Spinal cord (tissue), 9 donors: ENCODE measurements at regions not wholly inside any gene's neighbourhood (a gene's known extent, or its start where the extent isn't known, plus 50 kb on each side); places are given as distances from the start of the nearest gene placed in this dataset.
A peak's percentile ranks its signal among the peaks of the same experiment; 100 is the strongest.

Source experiments
- DNase-seq, 6 donors: peaks; one replicate each; pipeline versions ENCODE4 v3.0.0 to v3.0.0-alpha.2; 2013 to 2015; ENCODE audit warnings: low spot score in 6 of 6, low read depth in 4 of 6
- H3K27ac ChIP-seq: one replicate; pipeline ENCODE4 v1.5.1; 2013; ENCODE audit warnings: low read depth, low read length, control low read depth
- H3K27me3 ChIP-seq: one replicate; pipeline ENCODE4 v1.6.1; 2013; ENCODE audit warnings: low read length; ENCODE audit not compliant: control insufficient read depth, insufficient read depth
- H3K36me3 ChIP-seq: one replicate; pipeline ENCODE4 v1.6.1; 2013; ENCODE audit warnings: low read length; ENCODE audit not compliant: control insufficient read depth, insufficient read depth
- H3K4me1 ChIP-seq: one replicate; pipeline ENCODE4 v1.6.1; 2013; ENCODE audit warnings: low read length; ENCODE audit not compliant: control insufficient read depth, insufficient read depth
- H3K4me3 ChIP-seq: one replicate; pipeline ENCODE4 v1.5.1; 2013; ENCODE audit warnings: low read depth, low read length, control low read depth
- H3K9me3 ChIP-seq: one replicate; pipeline ENCODE4 v1.6.1; 2013; ENCODE audit warnings: low read length; ENCODE audit not compliant: control insufficient read depth, insufficient read depth
- WGBS: methylation state at CpG from one replicate; pipeline ENCODE4 v1.1.5; 2013; ENCODE audit warnings: missing lambda C conversion rate; ENCODE audit not compliant: insufficient coverage; 5-methylcytosine and 5-hydroxymethylcytosine counted together
- donor health status: healthy.

- DNase-seq: no peak
- WGBS: 100% methylated on average over 1 of the region's 2 CpGs
- Histone ChIP-seq H3K4me3 (no peak overlapping the region), H3K27ac (no peak overlapping the region), H3K36me3 (no peaks in the 10 kb centered on the region), H3K27me3 (no peaks in the 10 kb centered on the region), H3K4me1 (no peaks in the 10 kb centered on the region), H3K9me3 (no peaks in the 10 kb centered on the region)
Observed at GRCh38 chr5:40312205-40312604, 367.5 kb upstream of the PTGER4 start.

DNA sequence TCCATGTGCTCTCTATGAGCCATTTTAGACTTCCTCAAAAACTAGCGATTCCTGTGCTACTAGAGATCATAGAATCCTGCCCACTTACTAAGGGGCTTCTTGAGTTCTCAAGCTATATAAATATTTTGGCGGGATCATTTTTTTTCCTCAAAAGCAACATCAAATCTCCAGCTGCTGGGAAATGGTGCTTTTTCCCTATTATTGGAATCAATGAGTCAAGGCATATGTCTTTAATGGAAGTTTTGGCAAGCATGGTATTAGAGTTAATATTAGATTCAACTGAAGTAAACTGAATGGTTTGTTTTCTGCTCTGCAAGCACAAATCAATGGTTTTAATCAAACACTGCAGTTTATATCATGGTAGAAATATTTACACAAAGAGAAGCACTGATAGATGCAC lies 369.9 kb upstream of the PTGER4 start:
- Histone ChIP-seq H3K27me3 (no peaks in the 10 kb centered on the region), H3K9me3 (no peaks in the 10 kb centered on the region), H3K36me3 (no peaks in the 10 kb centered on the region), H3K27ac (no peak overlapping the region), H3K4me1 (no peaks in the 10 kb centered on the region), H3K4me3 (no peak overlapping the region)
- WGBS: 100% methylated on average over 1 of the region's 2 CpGs
- DNase-seq: no peak

- no peaks in the 10 kb centered on the region for H3K9me3 ChIP-seq
- no peak for DNase-seq
- no peak overlapping the region for H3K27ac ChIP-seq
- no peaks in the 10 kb centered on the region for H3K36me3 ChIP-seq
- no peaks in the 10 kb centered on the region for H3K4me1 ChIP-seq
- no peaks in the 10 kb centered on the region for H3K27me3 ChIP-seq
- no peak overlapping the region for H3K4me3 ChIP-seq
Observed at GRCh38 chr5:40308867-40309266, 370.8 kb upstream of the PTGER4 start.

DNA sequence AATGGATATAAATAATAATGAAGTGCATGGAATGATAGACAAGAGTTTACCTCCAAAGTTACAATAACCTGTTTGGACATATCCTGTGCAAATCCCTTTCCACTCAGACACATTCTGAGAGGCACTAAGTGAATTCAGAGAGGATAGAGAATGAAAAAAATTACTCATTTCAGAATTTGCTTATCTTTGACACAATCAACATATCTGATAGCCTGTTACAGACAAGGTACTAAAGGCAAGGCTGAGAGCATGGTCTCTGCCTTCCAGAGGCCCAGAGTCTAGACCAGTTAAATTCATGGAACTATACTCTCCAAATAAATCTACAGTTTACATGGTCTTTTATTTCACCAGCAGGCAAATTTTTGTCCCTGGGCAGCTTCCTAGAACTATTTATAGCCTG lies 371.8 kb upstream of the PTGER4 start:
- Histone ChIP-seq H3K4me3 (no peak overlapping the region), H3K4me1 (no peaks in the 10 kb centered on the region), H3K27ac (no peak overlapping the region), H3K9me3 (no peaks in the 10 kb centered on the region), H3K27me3 (no peaks in the 10 kb centered on the region), H3K36me3 (no peaks in the 10 kb centered on the region)
- DNase-seq: no peak

DNA sequence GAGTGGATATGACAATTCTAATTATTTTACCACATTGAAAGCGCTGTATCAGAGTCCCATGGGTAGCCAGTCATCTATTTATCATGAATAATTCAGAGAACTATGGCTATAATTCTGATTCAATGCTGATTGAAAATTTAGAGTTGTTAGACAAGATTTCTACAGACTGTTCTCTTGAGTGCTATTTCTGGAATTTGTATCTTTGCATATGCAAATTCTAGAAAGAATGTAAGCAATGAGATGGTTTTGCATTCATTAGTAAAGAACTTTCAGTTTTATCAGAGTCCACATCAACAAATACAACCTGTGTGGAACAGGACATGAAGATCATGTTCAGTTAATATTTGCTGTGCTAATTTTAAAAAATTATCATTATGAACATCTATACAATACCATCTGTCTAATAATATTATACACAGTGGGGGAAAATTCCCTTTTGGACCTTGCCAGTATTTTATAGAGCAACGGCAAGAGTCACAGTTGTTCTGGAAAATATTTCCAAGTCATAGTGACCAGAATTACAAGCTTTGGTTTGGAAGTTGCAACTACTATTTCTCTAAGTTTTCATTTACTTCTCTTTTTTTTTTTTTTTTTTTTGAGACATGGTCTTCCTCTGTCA lies 372.7 kb upstream of the PTGER4 start:
- no peak overlapping the region for H3K4me3 ChIP-seq
- H3K27ac ChIP-seq: no peak overlapping the region
- H3K27me3 ChIP-seq: no peaks in the 10 kb centered on the region
- DNase-seq: peak in 1 of 6 donors; percentile 62
- H3K4me1 ChIP-seq: no peaks in the 10 kb centered on the region
- WGBS: no CpG with 5 or more reads among the region's 2 CpGs
- no peaks in the 10 kb centered on the region for H3K36me3 ChIP-seq
- no peaks in the 10 kb centered on the region for H3K9me3 ChIP-seq

GRCh38 chr5:40292006-40292405 lies 387.7 kb upstream of the PTGER4 start:
- Histone ChIP-seq H3K9me3 (no peaks in the 10 kb centered on the region), H3K4me1 (no peaks in the 10 kb centered on the region), H3K36me3 (no peaks in the 10 kb centered on the region), H3K27me3 (no peaks in the 10 kb centered on the region), H3K27ac (no peak overlapping the region), H3K4me3 (no peak overlapping the region)
- DNase-seq: no peak
- WGBS: 96% methylated on average over 2 of the region's 3 CpGs

- no CpG with 5 or more reads among the region's 2 CpGs for WGBS
- H3K36me3 ChIP-seq: no peaks in the 10 kb centered on the region
- H3K27ac ChIP-seq: no peak overlapping the region
- no peaks in the 10 kb centered on the region for H3K4me1 ChIP-seq
- no peak for DNase-seq
- H3K9me3 ChIP-seq: no peaks in the 10 kb centered on the region
- no peak overlapping the region for H3K4me3 ChIP-seq
- no peaks in the 10 kb centered on the region for H3K27me3 ChIP-seq
Observed at GRCh38 chr5:40291338-40291737, 388.4 kb upstream of the PTGER4 start.

GRCh38 chr5:40288800-40289485 lies 390.8 kb upstream of the PTGER4 start:
- H3K4me1 ChIP-seq: no peaks in the 10 kb centered on the region
- no peak overlapping the region for H3K4me3 ChIP-seq
- H3K27ac ChIP-seq: no peak overlapping the region
- 67% methylated on average over 1 of the region's 4 CpGs for WGBS
- no peaks in the 10 kb centered on the region for H3K27me3 ChIP-seq
- no peaks in the 10 kb centered on the region for H3K9me3 ChIP-seq
- no peak for DNase-seq
- no peaks in the 10 kb centered on the region for H3K36me3 ChIP-seq

DNA sequence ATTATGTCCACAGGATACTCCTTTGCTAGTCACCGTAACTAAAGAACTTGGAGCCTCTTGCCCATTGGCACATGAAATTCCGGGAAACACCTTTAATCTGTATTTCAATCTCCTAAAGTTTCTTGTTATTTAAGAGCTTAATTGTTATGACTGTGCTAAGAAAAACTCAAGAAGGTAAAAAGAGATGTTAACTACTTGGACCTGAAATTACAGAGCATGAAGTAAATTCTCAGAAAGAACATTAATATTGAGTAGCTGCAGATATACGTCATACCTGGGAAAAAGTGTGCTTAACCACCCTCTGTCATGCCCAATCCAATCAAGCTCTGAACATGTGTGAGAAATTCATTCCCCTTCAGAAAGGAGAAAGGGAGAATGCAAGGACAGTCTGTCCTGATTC lies 394.9 kb upstream of the PTGER4 start:
- Histone ChIP-seq H3K27ac (no peak overlapping the region), H3K36me3 (no peaks in the 10 kb centered on the region), H3K4me3 (no peak overlapping the region), H3K9me3 (no peaks in the 10 kb centered on the region), H3K27me3 (no peaks in the 10 kb centered on the region), H3K4me1 (no peaks in the 10 kb centered on the region)
- DNase-seq: no peak
- WGBS: no CpG with 5 or more reads among the region's 3 CpGs

DNA sequence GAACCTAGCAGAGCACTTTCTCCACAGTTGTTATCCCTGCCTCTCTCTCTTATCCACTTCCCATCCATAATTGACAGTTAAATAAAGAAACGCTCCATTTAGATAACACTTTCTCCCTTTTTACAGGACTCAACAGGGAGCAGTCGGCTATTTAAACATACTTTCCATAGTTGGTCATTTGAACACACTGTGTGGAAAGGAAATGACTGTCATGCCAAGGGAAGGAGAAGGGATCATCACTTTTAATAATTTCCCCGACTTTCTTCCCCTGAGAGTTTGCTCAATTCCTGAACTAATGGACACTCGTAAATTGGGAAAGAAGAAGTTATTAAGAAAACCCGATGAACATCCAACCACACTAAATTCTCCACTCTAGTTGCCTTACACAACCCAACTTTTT lies 400.8 kb upstream of the PTGER4 start:
- no peak overlapping the region for H3K27ac ChIP-seq
- H3K9me3 ChIP-seq: no peaks in the 10 kb centered on the region
- H3K36me3 ChIP-seq: no peaks in the 10 kb centered on the region
- H3K27me3 ChIP-seq: no peaks in the 10 kb centered on the region
- no CpG with 5 or more reads among the region's 5 CpGs for WGBS
- H3K4me1 ChIP-seq: no peaks in the 10 kb centered on the region
- no peak for DNase-seq
- no peak overlapping the region for H3K4me3 ChIP-seq
